BE2C (cell line): ENCODE measurements at regions not wholly inside any gene's neighbourhood (a gene's known extent, or its start where the extent isn't known, plus 50 kb on each side); places are given as distances from the start of the nearest gene placed in this dataset.

ENCODE experiments used
- DNase-seq: peaks from one replicate; pipeline ENCODE4 v3.0.0-alpha.2; 2020
- H3K27me3 ChIP-seq: fragments of 250-450 bp; sonication (Bioruptor Pico); 2 replicates; pipeline ENCODE4 v1.5.1; 2020; ENCODE audit warnings: mild to moderate bottlenecking
- H3K36me3 ChIP-seq: fragments of 250-450 bp; sonication (Bioruptor Pico); 2 replicates; pipeline ENCODE4 v1.5.1; 2020; ENCODE audit warnings: mild to moderate bottlenecking
- H3K4me1 ChIP-seq: fragments of 250-450 bp; sonication (Bioruptor Pico); 2 replicates; pipeline ENCODE4 v1.5.1; 2020
- H3K4me3 ChIP-seq: 2 replicates; pipeline ENCODE4 v1.5.1; 2011; ENCODE audit warnings: low read depth, low read length
- H3K9me3 ChIP-seq: fragments of 250-450 bp; sonication (Bioruptor Pico); 2 replicates; pipeline ENCODE4 v1.5.1; 2020
- TF ChIP-seq, protein P1 (sequence below): IDR thresholded peaks from 2 replicates; pipeline ENCODE4 v1.5.1; 2012; ENCODE audit warnings: mild to moderate bottlenecking, low read depth, low read length

DNA sequence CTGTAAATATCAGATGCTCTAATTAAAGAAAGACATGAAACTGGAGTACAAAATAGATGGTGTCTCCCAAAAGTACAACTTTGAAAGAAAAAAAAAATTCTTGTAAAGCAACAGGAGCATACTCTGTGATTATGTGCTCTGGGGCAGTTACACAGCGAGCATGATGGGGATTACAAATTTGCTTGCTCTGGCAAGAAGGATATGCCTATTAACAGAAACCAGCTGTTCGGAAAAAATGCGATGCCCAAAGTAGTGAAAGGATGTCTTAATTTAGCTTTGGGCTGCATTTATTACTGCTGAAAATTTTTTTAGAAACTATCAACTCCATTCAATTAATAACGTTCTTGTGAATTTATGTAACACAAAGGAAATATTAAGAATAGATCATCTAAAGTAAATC, 256.9 kb upstream of the TPK1 start:
- H3K4me1 ChIP-seq: no peaks in the 10 kb centered on the region
- H3K4me3 ChIP-seq: no peak overlapping the region
- TF ChIP-seq, protein P1, sequence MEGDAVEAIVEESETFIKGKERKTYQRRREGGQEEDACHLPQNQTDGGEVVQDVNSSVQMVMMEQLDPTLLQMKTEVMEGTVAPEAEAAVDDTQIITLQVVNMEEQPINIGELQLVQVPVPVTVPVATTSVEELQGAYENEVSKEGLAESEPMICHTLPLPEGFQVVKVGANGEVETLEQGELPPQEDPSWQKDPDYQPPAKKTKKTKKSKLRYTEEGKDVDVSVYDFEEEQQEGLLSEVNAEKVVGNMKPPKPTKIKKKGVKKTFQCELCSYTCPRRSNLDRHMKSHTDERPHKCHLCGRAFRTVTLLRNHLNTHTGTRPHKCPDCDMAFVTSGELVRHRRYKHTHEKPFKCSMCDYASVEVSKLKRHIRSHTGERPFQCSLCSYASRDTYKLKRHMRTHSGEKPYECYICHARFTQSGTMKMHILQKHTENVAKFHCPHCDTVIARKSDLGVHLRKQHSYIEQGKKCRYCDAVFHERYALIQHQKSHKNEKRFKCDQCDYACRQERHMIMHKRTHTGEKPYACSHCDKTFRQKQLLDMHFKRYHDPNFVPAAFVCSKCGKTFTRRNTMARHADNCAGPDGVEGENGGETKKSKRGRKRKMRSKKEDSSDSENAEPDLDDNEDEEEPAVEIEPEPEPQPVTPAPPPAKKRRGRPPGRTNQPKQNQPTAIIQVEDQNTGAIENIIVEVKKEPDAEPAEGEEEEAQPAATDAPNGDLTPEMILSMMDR: no peak
- no peak for DNase-seq
- H3K36me3 ChIP-seq: no peaks in the 10 kb centered on the region
- H3K9me3 ChIP-seq: no peaks in the 10 kb centered on the region
- no peaks in the 10 kb centered on the region for H3K27me3 ChIP-seq

DNA sequence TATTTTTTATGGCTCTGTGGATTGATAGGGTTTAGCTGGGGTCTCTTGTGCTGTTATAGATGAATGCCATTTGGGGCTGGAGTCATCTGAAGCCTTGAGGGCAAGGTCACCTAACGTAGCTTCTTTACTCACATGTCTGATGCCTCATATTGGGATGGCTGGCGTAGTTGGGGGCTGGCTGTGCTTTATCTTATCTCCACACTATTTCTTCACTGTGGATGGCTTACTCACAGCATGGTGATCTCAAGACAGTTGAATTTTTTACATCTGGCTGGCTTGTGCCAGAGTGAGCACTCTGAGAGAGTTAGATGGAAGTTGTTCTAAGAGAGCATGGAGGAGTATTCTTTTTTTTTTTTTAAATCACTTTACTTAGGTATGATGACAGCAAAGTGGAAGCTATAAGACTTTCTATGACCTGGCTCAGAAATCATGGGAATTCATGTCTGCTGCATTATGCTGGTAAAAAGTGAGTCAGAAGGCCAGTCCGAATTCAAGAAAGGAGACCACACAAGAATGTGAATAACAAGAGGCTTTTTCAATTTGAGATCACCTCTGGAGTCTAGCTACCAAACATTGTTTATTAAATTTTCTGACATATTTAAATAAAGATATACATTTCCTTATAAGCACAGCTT, 252.4 kb upstream of the TPK1 start:
- Histone ChIP-seq H3K27me3 (no peaks in the 10 kb centered on the region), H3K36me3 (no peaks in the 10 kb centered on the region), H3K4me1 (no peaks in the 10 kb centered on the region), H3K4me3 (no peak overlapping the region), H3K9me3 (no peaks in the 10 kb centered on the region)
- TF ChIP-seq, protein P1: no peak
- DNase-seq: no peak

GRCh38 chr7:145082366-145083161, 246.7 kb upstream of the TPK1 start:
- no peaks in the 10 kb centered on the region for H3K27me3 ChIP-seq
- no peak for DNase-seq
- H3K4me1 ChIP-seq: no peaks in the 10 kb centered on the region
- TF ChIP-seq, protein P1: no peak
- H3K36me3 ChIP-seq: no peaks in the 10 kb centered on the region
- H3K4me3 ChIP-seq: no peak overlapping the region
- H3K9me3 ChIP-seq: no peaks in the 10 kb centered on the region; the same call in none of the 2 replicates

GRCh38 chr7:145065473-145065872, 229.6 kb upstream of the TPK1 start:
- Histone ChIP-seq H3K36me3 (no peaks in the 10 kb centered on the region), H3K27me3 (no peaks in the 10 kb centered on the region), H3K9me3 (no peaks in the 10 kb centered on the region), H3K4me3 (no peak overlapping the region), H3K4me1 (no peaks in the 10 kb centered on the region)
- TF ChIP-seq, protein P1: no peak
- DNase-seq: no peak

DNA sequence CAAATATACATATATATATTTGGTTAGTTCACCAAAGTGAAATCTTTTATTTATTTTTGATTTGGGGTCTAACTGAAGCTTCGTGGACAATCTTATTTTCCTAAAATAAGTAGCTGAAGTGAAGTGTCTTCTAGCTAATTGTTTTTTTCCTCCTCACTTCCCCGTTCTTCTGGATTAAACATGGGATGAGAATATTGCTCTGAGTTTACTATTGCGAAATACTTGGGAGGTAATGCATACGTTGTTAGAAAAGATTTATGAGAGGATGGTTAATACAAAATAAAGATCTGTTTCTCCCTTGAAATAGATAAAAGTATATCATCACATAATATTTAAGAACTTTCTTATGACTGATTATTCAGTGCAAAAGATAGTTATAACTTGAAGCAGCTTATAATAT, 228.3 kb upstream of the TPK1 start:
- H3K9me3 ChIP-seq: no peaks in the 10 kb centered on the region
- TF ChIP-seq, protein P1: no peak
- H3K4me1 ChIP-seq: no peaks in the 10 kb centered on the region
- no peaks in the 10 kb centered on the region for H3K27me3 ChIP-seq
- DNase-seq: no peak
- H3K36me3 ChIP-seq: no peaks in the 10 kb centered on the region
- no peak overlapping the region for H3K4me3 ChIP-seq

DNA sequence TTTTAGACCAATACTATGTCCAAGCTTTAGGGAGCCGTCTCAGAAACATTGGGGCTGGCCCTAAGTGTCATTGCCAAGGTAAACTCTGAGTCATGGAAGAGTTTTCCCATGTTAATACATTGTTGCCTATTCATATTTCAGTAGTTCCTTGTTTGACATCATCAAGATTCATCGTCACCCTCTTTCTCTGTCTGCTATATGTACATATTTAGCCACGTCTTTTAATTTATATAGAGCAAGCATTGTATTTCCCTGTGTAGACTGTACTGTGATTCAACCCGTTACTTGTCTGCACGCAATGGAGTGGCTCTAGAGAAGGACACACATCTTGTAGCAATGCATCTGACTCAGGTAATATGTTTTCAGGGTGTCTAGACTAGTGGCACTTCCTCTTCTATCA, 217.9 kb upstream of the TPK1 start:
- no peaks in the 10 kb centered on the region for H3K9me3 ChIP-seq

More for the DNA sequence above, 217.9 kb upstream of the TPK1 start:
- H3K4me1 ChIP-seq: no peaks in the 10 kb centered on the region
- no peak overlapping the region for H3K4me3 ChIP-seq
- H3K27me3 ChIP-seq: no peaks in the 10 kb centered on the region
- TF ChIP-seq, protein P1: no peak
- no peak for DNase-seq
- H3K36me3 ChIP-seq: no peaks in the 10 kb centered on the region
